GM23248 (cell line): ENCODE measurements at regions not wholly inside any gene's neighbourhood (a gene's known extent, or its start where the extent isn't known, plus 50 kb on each side); places are given as distances from the start of the nearest gene placed in this dataset.

ENCODE experiments used
- DNase-seq: peaks from one replicate; pipeline ENCODE4 v3.0.0-alpha.2; 2015
- H2AFZ ChIP-seq: fragments of 200-600 bp; sonication (generic); 2 replicates; pipeline ENCODE4 v1.6.1; 2016; ENCODE audit warnings: antibody characterized with exemption
- H3F3A ChIP-seq: fragments of 200-600 bp; sonication (generic); 2 replicates; pipeline ENCODE4 v1.6.1; 2016; ENCODE audit warnings: mild to moderate bottlenecking, antibody characterized with exemption, mixed run types; ENCODE audit not compliant: insufficient read depth
- H3K27ac ChIP-seq: fragments of 200-600 bp; sonication (generic); 2 replicates; pipeline ENCODE4 v1.5.1; 2016; ENCODE audit warnings: mild to moderate bottlenecking
- H3K27me3 ChIP-seq: fragments of 200-600 bp; sonication (generic); replicated peaks from 2 replicates; pipeline ENCODE4 v1.6.1; 2016; ENCODE audit warnings: mild to moderate bottlenecking; ENCODE audit not compliant: insufficient read depth
- H3K36me3 ChIP-seq: fragments of 200-600 bp; sonication (generic); 2 replicates; pipeline ENCODE4 v1.6.1; 2016; ENCODE audit warnings: low read depth, mild to moderate bottlenecking
- H3K4me1 ChIP-seq: fragments of 200-600 bp; sonication (generic); 2 replicates; pipeline ENCODE4 v1.6.1; 2016; ENCODE audit warnings: mild to moderate bottlenecking; ENCODE audit not compliant: insufficient read depth
- H3K4me2 ChIP-seq: fragments of 200-600 bp; sonication (generic); one replicate; pipeline ENCODE4 v1.6.1; 2016; ENCODE audit warnings: mild to moderate bottlenecking; ENCODE audit not compliant: unreplicated experiment
- H3K4me3 ChIP-seq: fragments of 200-600 bp; sonication (generic); 2 replicates; pipeline ENCODE4 v1.5.1; 2016; ENCODE audit warnings: mild to moderate bottlenecking
- H3K79me2 ChIP-seq: fragments of 200-600 bp; sonication (generic); 2 replicates; pipeline ENCODE4 v1.6.1; 2016; ENCODE audit warnings: mild to moderate bottlenecking; ENCODE audit not compliant: insufficient read depth
- H3K9ac ChIP-seq: fragments of 200-600 bp; sonication (generic); 2 replicates; pipeline ENCODE4 v1.6.1; 2016; ENCODE audit warnings: mild to moderate bottlenecking
- H3K9me2 ChIP-seq: fragments of 200-600 bp; sonication (generic); 2 replicates; pipeline ENCODE4 v1.6.1; 2016; ENCODE audit warnings: mixed run types, mild to moderate bottlenecking, moderate library complexity; ENCODE audit not compliant: insufficient read depth
- H3K9me3 ChIP-seq: fragments of 200-600 bp; sonication (generic); one replicate; pipeline ENCODE4 v1.6.1; 2017; ENCODE audit warnings: low read depth
- H4K20me1 ChIP-seq: fragments of 200-600 bp; sonication (generic); 2 replicates; pipeline ENCODE4 v1.6.0; 2016; ENCODE audit not compliant: insufficient read depth
- EZH2 ChIP-seq: fragments of 200-600 bp; sonication (generic); IDR thresholded peaks from 2 replicates; pipeline ENCODE4 v1.6.1; 2018; ENCODE audit warnings: antibody characterized with exemption, mild to moderate bottlenecking; ENCODE audit not compliant: insufficient read depth, poor library complexity, severe bottlenecking
- EZH2phosphoT487 ChIP-seq: fragments of 200-600 bp; sonication (generic); IDR thresholded peaks from 2 replicates; pipeline ENCODE4 v1.6.1; 2018; ENCODE audit warnings: antibody characterized with exemption, moderate library complexity, mild to moderate bottlenecking, low read depth; ENCODE audit not compliant: insufficient read depth
- WGBS, 2 experiments: methylation state at CpG; one replicate each; pipeline ENCODE4 v1.1.6; 2015 to 2017; ENCODE audit warnings: low lambda C conversion rate in 2 of 2, low coverage in 1 of 2; ENCODE audit errors: missing lambda C conversion rate in 2 of 2; 5-methylcytosine and 5-hydroxymethylcytosine counted together
- in situ Hi-C: fragments of 300-500 bp; cut with MboI; formaldehyde crosslinking; loops from 2 replicates; pipeline ENCODE4 v1.15.0; 2020

- peaks cover 16% of the 10 kb centered on the region for H3F3A ChIP-seq
- H3K27ac ChIP-seq: no peak overlapping the region
- no peaks in the 10 kb centered on the region for H3K9me2 ChIP-seq
- no peaks in the 10 kb centered on the region for H3K36me3 ChIP-seq
- DNase-seq: no peak
- H3K4me1 ChIP-seq: peaks cover 22% of the 10 kb centered on the region
- in situ Hi-C loops: no loop called here
- H3K79me2 ChIP-seq: no peaks in the 10 kb centered on the region
- no peak overlapping the region for H3K4me3 ChIP-seq
- no peaks in the 10 kb centered on the region for H3K9me3 ChIP-seq
- TF ChIP-seq EZH2 (no peak), EZH2phosphoT487 (no peak)
- 73 to 78% methylated on average over 5 of the region's 5 CpGs for WGBS, 2 experiments
- H3K27me3 ChIP-seq: no peaks in the 10 kb centered on the region
- no peak overlapping the region for H2AFZ ChIP-seq
- no peaks in the 10 kb centered on the region for H4K20me1 ChIP-seq
- no peak overlapping the region for H3K9ac ChIP-seq
- H3K4me2 ChIP-seq: no peak overlapping the region
Measured at GRCh38 chr19:28309070-28309469, 903.9 kb downstream of the UQCRFS1 start.

GRCh38 chr19:28307963-28308362 lies 905.0 kb downstream of the UQCRFS1 start:
- H3K36me3 ChIP-seq: no peaks in the 10 kb centered on the region
- peaks cover 9% of the 10 kb centered on the region; the same call in 1 of the 2 replicates for H3F3A ChIP-seq
- H3K4me2 ChIP-seq: no peak overlapping the region
- H3K79me2 ChIP-seq: no peaks in the 10 kb centered on the region
- in situ Hi-C loops: no loop called here
- no peaks in the 10 kb centered on the region for H3K9me2 ChIP-seq
- no peak for DNase-seq
- 90 to 92% methylated on average over 1 of the region's 1 CpG for WGBS, 2 experiments
- H3K9ac ChIP-seq: no peak overlapping the region
- H3K4me3 ChIP-seq: no peak overlapping the region
- H3K4me1 ChIP-seq: peaks cover 12% of the 10 kb centered on the region
- TF ChIP-seq EZH2 (no peak), EZH2phosphoT487 (no peak)
- no peak overlapping the region for H3K27ac ChIP-seq
- H3K9me3 ChIP-seq: no peaks in the 10 kb centered on the region
- no peaks in the 10 kb centered on the region for H3K27me3 ChIP-seq
- H2AFZ ChIP-seq: no peak overlapping the region
- no peaks in the 10 kb centered on the region for H4K20me1 ChIP-seq

- H3K27ac ChIP-seq: peak overlapping the region; percentile 39; the same call in 1 of the 2 replicates
- H3K79me2 ChIP-seq: no peaks in the 10 kb centered on the region
- in situ Hi-C loops: no loop called here
- H3F3A ChIP-seq: 0 out of 2 replicates have a peak, but pooled peaks cover 6% of the 10 kb centered on the region
- no peak overlapping the region for H3K4me2 ChIP-seq
- H3K9me2 ChIP-seq: no peaks in the 10 kb centered on the region
- H3K9ac ChIP-seq: no peak overlapping the region
- H3K4me1 ChIP-seq: peaks cover 10% of the 10 kb centered on the region
- WGBS, 2 experiments: 17 to 25% methylated on average over 2 of the region's 2 CpGs
- TF ChIP-seq EZH2phosphoT487: no peak
- TF ChIP-seq EZH2: no peak
- no peaks in the 10 kb centered on the region for H3K36me3 ChIP-seq
- H4K20me1 ChIP-seq: no peaks in the 10 kb centered on the region
- peak; percentile 78 for DNase-seq
- H3K9me3 ChIP-seq: no peaks in the 10 kb centered on the region
- no peak overlapping the region for H2AFZ ChIP-seq
- no peaks in the 10 kb centered on the region for H3K27me3 ChIP-seq
- no peak overlapping the region for H3K4me3 ChIP-seq
Measured at GRCh38 chr19:28307487-28307886, 905.5 kb downstream of the UQCRFS1 start.

GRCh38 chr19:28305513-28305912 lies 907.4 kb downstream of the UQCRFS1 start:
- Histone ChIP-seq H3K4me1 (peaks cover 10% of the 10 kb centered on the region), H3F3A (0 out of 2 replicates have a peak, but pooled peaks cover 6% of the 10 kb centered on the region), H3K9ac (no peak overlapping the region), H4K20me1 (no peaks in the 10 kb centered on the region), H3K36me3 (no peaks in the 10 kb centered on the region), H2AFZ (no peak overlapping the region), H3K79me2 (no peaks in the 10 kb centered on the region), H3K9me2 (no peaks in the 10 kb centered on the region), H3K27me3 (no peaks in the 10 kb centered on the region), H3K27ac (no peak overlapping the region), H3K4me2 (no peak overlapping the region), H3K4me3 (no peak overlapping the region), H3K9me3 (no peaks in the 10 kb centered on the region)
- in situ Hi-C loops: no loop called here
- WGBS, 2 experiments: 89 to 91% methylated on average over 4 of the region's 4 CpGs
- no peak for DNase-seq
- TF ChIP-seq EZH2 (no peak), EZH2phosphoT487 (no peak)

GRCh38 chr19:28303502-28303901 lies 909.4 kb downstream of the UQCRFS1 start:
- TF ChIP-seq EZH2phosphoT487 (no peak), EZH2 (no peak)
- DNase-seq: no peak
- Histone ChIP-seq H4K20me1 (no peaks in the 10 kb centered on the region), H3K9me2 (no peaks in the 10 kb centered on the region), H3K79me2 (no peaks in the 10 kb centered on the region), H3K27ac (no peak overlapping the region), H3K4me1 (peaks cover 10% of the 10 kb centered on the region), H3F3A (0 out of 2 replicates have a peak, but pooled peaks cover 6% of the 10 kb centered on the region), H2AFZ (no peak overlapping the region), H3K4me3 (no peak overlapping the region), H3K4me2 (no peak overlapping the region), H3K9me3 (no peaks in the 10 kb centered on the region), H3K9ac (no peak overlapping the region), H3K36me3 (no peaks in the 10 kb centered on the region), H3K27me3 (no peaks in the 10 kb centered on the region)
- WGBS, 2 experiments: 93 to 94% methylated on average over 7 of the region's 7 CpGs
- in situ Hi-C loops: no loop called here
